Lower leg skin (tissue), 4 donors: ENCODE measurements at regions not wholly inside any gene's neighbourhood (a gene's known extent, or its start where the extent isn't known, plus 50 kb on each side); places are given as distances from the start of the nearest gene placed in this dataset.
"Not testable (repeated sequence)": the region's sequence is repeated elsewhere in the genome, so short reads cannot be mapped to it uniquely, and the experiment has no call there.

Experiments
- DNase-seq, 2 donors: peaks; one replicate each; pipeline ENCODE4 v3.0.0-alpha.2; 2019; ENCODE audit warnings: low spot score in 2 of 2
- H3K4me3 ChIP-seq: fragments of 200-600 bp; sonication (generic); 2 replicates; pipeline ENCODE4 v1.5.1; 2017; ENCODE audit warnings: mild to moderate bottlenecking, low read depth; ENCODE audit not compliant: poor library complexity, severe bottlenecking
- POLR2A ChIP-seq, 2 donors: fragments of 450-650 bp; IDR thresholded peaks; one replicate each; pipeline ENCODE4 v1.6.1; 2016 to 2017; ENCODE audit warnings: antibody characterized with exemption in 2 of 2, mild to moderate bottlenecking in 1 of 2, moderate library complexity in 1 of 2
- WGBS, 2 donors: methylation state at CpG; one replicate each; pipeline ENCODE4 v1.1.5; 2018; 5-methylcytosine and 5-hydroxymethylcytosine counted together
- intact Hi-C: fragments of 100-400 bp; cut with DNase I; formaldehyde crosslinking; loops from one replicate; pipeline ENCODE4 v1.15.0; 2023; ENCODE audit warnings: low total_unique reads
- TF ChIP-seq, protein P1 (sequence below), 3 donors: fragments of 450-650 bp; IDR thresholded peaks; one replicate each; pipeline ENCODE4 v1.5.1; 2016; ENCODE audit warnings: antibody characterized with exemption in 3 of 3, mild to moderate bottlenecking in 3 of 3, moderate library complexity in 2 of 3

DNA sequence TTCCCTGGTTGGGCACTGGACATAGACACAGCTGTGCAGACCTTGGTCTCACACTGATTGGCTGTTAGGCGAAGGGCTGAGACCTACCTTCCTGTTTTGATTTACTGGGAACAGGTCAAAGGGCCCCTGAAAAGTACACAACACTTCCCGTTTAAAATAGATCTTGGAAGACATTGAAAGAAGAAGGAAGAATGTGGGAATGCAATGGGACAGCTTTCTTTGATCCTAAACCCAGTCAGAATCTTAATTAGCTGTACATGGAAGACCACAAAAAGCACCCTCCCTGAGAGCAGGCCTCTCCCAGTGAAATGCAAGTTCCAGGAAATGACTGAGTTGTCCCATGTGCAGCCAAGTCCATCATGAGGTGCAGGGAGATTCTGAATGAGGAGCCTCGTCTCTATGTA lies 83.6 kb upstream of the EXOC2 start:
- no peak overlapping the region for H3K4me3 ChIP-seq
- TF ChIP-seq POLR2A (IDR thresholded peaks at IDR 0.05): no peak
- TF ChIP-seq, protein P1, sequence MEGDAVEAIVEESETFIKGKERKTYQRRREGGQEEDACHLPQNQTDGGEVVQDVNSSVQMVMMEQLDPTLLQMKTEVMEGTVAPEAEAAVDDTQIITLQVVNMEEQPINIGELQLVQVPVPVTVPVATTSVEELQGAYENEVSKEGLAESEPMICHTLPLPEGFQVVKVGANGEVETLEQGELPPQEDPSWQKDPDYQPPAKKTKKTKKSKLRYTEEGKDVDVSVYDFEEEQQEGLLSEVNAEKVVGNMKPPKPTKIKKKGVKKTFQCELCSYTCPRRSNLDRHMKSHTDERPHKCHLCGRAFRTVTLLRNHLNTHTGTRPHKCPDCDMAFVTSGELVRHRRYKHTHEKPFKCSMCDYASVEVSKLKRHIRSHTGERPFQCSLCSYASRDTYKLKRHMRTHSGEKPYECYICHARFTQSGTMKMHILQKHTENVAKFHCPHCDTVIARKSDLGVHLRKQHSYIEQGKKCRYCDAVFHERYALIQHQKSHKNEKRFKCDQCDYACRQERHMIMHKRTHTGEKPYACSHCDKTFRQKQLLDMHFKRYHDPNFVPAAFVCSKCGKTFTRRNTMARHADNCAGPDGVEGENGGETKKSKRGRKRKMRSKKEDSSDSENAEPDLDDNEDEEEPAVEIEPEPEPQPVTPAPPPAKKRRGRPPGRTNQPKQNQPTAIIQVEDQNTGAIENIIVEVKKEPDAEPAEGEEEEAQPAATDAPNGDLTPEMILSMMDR (IDR thresholded peaks at IDR 0.05): no peak
- no peak for DNase-seq
- WGBS, 2 donors: 62 to 69% methylated on average over 3 of the region's 3 CpGs
- intact Hi-C loops: no loop called here

DNA sequence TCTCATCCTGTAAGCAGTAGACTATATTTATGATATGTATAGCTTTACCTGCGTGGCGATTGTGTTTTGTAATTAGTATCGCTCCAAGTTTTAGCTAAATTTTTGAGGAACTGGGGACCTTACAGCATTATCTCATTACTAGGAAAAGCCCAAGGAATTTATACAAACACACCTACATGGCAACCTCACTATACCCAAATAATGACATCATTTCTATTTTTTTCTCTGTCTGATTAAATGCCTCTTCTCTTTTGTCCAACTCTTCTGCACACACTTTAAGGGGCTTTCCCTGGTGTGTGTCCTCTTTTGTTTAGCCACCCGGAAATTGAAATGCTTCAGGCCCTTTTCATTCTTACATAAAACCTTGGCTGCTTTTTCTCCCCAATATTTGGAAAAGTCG lies 82.9 kb upstream of the EXOC2 start:
- intact Hi-C loops: no loop called here
- H3K4me3 ChIP-seq: no peak overlapping the region
- 41 to 60% methylated on average over 5 of the region's 5 CpGs for WGBS, 2 donors
- no peak for DNase-seq
- no peak for TF ChIP-seq POLR2A (IDR thresholded peaks at IDR 0.05)
- TF ChIP-seq, protein P1 (IDR thresholded peaks at IDR 0.05): no peak

DNA sequence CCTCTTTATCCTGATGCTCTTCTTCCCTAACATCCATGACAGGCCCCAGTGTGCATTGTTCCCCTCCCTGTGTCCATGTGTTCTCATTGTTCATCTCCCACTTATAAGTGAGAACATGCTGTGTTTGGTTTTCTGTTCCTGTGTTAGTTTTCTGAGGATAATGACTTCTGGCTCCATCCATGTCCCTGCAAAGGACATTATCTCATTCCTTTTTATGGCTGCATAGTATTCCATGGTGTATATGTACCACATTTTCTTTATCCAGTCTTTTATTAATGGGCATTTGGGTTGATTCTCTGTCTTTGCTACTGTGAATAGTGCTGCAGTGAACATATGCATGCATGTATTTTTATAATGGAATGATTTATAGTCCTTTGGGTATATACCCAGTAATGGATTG lies 78.7 kb upstream of the EXOC2 start:
- DNase-seq, intact Hi-C loops, H3K4me3 ChIP-seq: not testable (repeated sequence)

DNA sequence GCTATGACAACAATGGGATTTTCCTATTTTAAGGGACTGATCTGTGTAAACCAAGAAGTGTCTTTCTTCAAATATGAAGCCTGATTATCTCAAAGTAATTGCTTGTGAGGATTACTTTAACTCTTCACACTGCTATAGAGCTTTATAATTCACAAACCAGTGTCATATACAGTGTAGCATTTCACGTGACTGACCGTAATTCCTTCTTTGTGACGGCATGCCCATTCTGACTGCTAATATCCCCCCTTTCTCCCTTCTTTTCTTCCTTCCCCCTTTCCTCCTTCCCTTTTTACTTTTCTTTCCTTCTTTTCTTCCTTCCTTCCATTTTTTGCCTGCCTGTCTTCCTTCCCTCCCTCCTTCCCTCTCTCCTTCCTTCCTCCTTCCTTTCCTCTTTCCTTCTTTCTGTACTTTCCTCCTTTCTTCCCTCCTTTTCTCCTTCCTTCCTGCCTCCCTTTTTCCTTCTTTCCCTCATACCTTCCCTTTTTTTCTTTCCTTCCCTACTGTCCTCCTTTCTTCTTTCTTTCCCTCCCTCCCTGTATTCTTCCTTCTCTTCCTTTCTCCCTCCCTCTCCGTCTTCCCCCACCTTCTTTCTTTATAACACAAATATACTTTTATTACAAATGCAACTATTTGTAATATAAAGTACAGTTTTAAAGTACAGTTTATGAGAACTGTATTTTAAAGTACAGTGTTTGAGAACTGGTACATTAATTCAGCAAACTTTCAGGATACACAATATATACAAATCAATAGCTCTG lies 75.0 kb upstream of the EXOC2 start:
- H3K4me3 ChIP-seq: no peak overlapping the region
- WGBS, 2 donors: 84 to 85% methylated on average over 4 of the region's 4 CpGs
- TF ChIP-seq, protein P1 (IDR thresholded peaks at IDR 0.05): no peak
- TF ChIP-seq POLR2A (IDR thresholded peaks at IDR 0.05): no peak
- intact Hi-C loops: no loop called here
- no peak for DNase-seq

DNA sequence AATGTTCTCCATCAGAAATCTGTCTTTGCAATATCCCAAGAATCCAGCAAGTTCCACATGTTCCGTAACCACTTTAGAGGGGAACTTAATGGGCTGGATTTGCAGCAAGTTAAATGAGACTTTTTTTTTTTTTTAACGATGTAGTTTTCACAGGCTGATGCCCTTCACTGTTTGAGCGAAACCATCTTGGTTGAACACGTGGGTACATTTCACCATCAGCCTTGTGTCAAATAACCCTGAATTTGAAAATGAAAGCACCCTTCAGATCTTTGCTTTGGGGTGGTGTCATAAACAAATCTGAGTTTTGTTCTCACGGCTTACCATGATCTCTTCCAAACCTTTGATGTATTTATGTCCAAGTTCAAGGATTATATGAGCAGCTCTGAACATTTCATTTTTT lies 73.7 kb upstream of the EXOC2 start:
- H3K4me3 ChIP-seq: no peak overlapping the region
- DNase-seq: no peak
- intact Hi-C loops: no loop called here
- TF ChIP-seq, protein P1 (IDR thresholded peaks at IDR 0.05): no peak
- TF ChIP-seq POLR2A (IDR thresholded peaks at IDR 0.05): no peak
- 46 to 52% methylated on average over 5 of the region's 5 CpGs for WGBS, 2 donors

DNA sequence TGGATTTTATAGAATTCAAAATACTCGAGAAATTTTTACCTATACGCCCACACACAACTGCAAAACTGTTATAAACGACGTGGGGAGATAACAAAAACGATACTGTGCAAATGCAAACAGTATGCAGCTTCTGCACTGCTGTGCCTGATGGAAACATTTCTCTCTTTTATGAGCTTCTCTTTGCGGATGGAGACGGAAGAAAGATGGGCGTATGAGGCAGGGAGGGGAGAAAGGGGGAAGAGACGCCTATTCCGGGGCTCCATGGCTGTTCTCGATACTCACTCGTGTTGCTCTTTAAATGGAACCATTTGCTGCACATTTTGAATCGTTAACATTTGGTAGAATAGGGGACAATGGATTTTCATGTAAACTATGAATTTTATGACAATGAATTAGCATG lies 69.1 kb upstream of the EXOC2 start:
- TF ChIP-seq POLR2A (IDR thresholded peaks at IDR 0.05): no peak
- TF ChIP-seq, protein P1 (IDR thresholded peaks at IDR 0.05): no peak
- DNase-seq: no peak
- 61 to 68% methylated on average over 13 of the region's 13 CpGs for WGBS, 2 donors
- H3K4me3 ChIP-seq: no peak overlapping the region
- intact Hi-C loops: no loop called here
